ENCODE measurements at regions not wholly inside any gene's neighbourhood (a gene's known extent, or its start where the extent isn't known, plus 50 kb on each side); places are given as distances from the start of the nearest gene placed in this dataset.

DNA sequence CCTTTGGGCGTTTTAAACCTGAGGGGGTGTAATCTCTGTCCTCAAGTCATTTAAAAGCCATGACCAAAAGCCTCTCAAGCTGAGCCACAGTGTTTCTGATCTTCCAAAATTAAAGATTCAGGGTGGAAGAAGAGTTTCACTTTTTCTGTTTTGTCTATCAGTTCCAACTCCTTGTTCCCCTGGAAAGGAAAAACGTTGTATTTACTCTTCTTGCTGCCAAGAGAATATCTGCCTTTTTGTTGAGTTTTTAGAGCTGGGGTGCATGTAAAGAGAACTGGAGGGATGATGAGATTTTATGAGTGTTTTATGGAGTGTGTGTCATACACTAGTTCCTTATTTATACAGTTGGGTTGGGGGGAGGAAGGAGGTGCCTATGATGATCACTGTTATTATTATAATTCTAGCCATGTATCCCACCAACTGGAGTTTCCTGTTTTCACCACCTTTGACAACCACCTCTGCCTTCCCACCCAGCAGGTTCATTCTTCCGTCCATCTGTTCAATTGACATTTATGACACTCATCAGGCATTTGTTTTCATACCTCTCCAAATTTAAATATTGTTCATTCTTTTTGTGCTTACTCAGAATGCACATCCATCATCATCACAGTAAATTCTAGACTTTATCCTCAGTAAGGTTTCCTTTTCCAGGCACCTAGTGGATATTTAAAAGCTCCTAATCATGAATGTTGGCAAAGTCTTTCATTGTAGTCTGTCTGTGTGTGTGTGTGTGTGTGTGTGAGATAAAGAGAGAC, 97.9 kb upstream of the MPDZ start:
- H3K27ac ChIP-seq (ENCODE audit: low read depth, low read length): no peak overlapping the region
- H3K4me1 ChIP-seq (ENCODE audit: insufficient read depth, low read length): no peaks in the 10 kb centered on the region
- ChIA-PET POLR2A (no interaction called here), CTCF (no interaction called here)
- Mint-ChIP-seq H3K36me3 (no peaks in the 10 kb centered on the region), H3K9me3 (peaks cover 0 to 29% (median 11%) of the 10 kb centered on the region in 5 donors), H3K4me1 (no peaks in the 10 kb centered on the region), H3K27me3 (peaks cover 0 to 2% of the 10 kb centered on the region in 2 donors), H3K27ac (no peak overlapping the region), H3K4me3 (no peak overlapping the region)
- H3K36me3 ChIP-seq (ENCODE audit: insufficient read depth, low read length): no peaks in the 10 kb centered on the region
- H3K4me3 ChIP-seq (ENCODE audit: low read length): no peak overlapping the region
- no peak for DNase-seq
- no peaks in the 10 kb centered on the region for H3K9me3 ChIP-seq (ENCODE audit: low read length)
- H3K27me3 ChIP-seq (ENCODE audit: insufficient read depth, low read length, poor library complexity, severe bottlenecking): no peaks in the 10 kb centered on the region

- Histone ChIP-seq H3K4me1 (ENCODE audit: insufficient read depth, low read length) (no peaks in the 10 kb centered on the region), H3K27ac (ENCODE audit: low read depth, low read length) (no peak overlapping the region), H3K4me3 (ENCODE audit: low read length) (no peak overlapping the region), H3K36me3 (ENCODE audit: insufficient read depth, low read length) (no peaks in the 10 kb centered on the region), H3K27me3 (ENCODE audit: insufficient read depth, low read length, poor library complexity, severe bottlenecking) (no peaks in the 10 kb centered on the region), H3K9me3 (ENCODE audit: low read length) (no peaks in the 10 kb centered on the region)
- Mint-ChIP-seq H3K27ac (no peak overlapping the region), H3K9me3 (peaks cover 0 to 36% (median 8%) of the 10 kb centered on the region in 5 donors), H3K4me3 (no peak overlapping the region), H3K27me3 (no peaks in the 10 kb centered on the region), H3K4me1 (no peaks in the 10 kb centered on the region), H3K36me3 (no peaks in the 10 kb centered on the region)
- DNase-seq: no peak
- POLR2A ChIA-PET: no interaction called here
- CTCF ChIA-PET: no interaction called here
Observed at GRCh38 chr9:13372510-13372909, 93.0 kb upstream of the MPDZ start.

- POLR2A ChIA-PET: no interaction called here
- no peak overlapping the region for H3K4me3 ChIP-seq (ENCODE audit: low read length)
- CTCF ChIA-PET: no interaction called here
- H3K9me3 ChIP-seq (ENCODE audit: low read length): no peaks in the 10 kb centered on the region
- DNase-seq: no peak
- H3K4me1 Mint-ChIP-seq: no peaks in the 10 kb centered on the region
- no peaks in the 10 kb centered on the region for H3K4me1 ChIP-seq (ENCODE audit: insufficient read depth, low read length)
- H3K9me3 Mint-ChIP-seq: peaks cover 0 to 32% (median 0%) of the 10 kb centered on the region in 5 donors
- H3K36me3 Mint-ChIP-seq: no peaks in the 10 kb centered on the region
- no peaks in the 10 kb centered on the region for H3K27me3 ChIP-seq (ENCODE audit: insufficient read depth, low read length, poor library complexity, severe bottlenecking)
- H3K27ac Mint-ChIP-seq: no peak overlapping the region
- no peak overlapping the region for H3K4me3 Mint-ChIP-seq
- H3K27me3 Mint-ChIP-seq: no peaks in the 10 kb centered on the region
- no peak overlapping the region for H3K27ac ChIP-seq (ENCODE audit: low read depth, low read length)
- no peaks in the 10 kb centered on the region for H3K36me3 ChIP-seq (ENCODE audit: insufficient read depth, low read length)
Observed at GRCh38 chr9:13369431-13369830, 89.9 kb upstream of the MPDZ start.

DNA sequence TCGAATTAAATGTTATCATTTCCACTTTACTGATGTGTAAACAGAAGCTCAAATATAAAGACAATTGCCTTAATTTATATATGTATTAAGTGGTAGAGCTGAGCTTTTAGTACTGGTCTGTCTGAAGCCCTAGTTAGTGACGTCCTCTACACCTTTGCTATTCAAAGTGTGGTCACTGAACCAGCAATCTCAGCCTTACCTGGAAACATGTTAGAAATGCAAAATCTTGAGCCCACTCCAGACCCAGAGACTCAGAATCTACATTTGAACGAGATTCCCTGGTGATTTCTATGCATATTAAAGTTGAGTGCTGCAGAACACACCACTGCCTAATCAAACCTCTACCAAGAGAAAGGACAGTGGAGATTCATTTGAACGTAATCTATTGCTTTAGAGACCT, 88.3 kb upstream of the MPDZ start:
- CTCF ChIA-PET: no interaction called here
- H3K4me1 Mint-ChIP-seq: no peaks in the 10 kb centered on the region
- H3K36me3 Mint-ChIP-seq: no peaks in the 10 kb centered on the region
- Histone ChIP-seq H3K4me1 (ENCODE audit: insufficient read depth, low read length) (no peaks in the 10 kb centered on the region), H3K9me3 (ENCODE audit: low read length) (no peaks in the 10 kb centered on the region), H3K27ac (ENCODE audit: low read depth, low read length) (no peak overlapping the region), H3K36me3 (ENCODE audit: insufficient read depth, low read length) (no peaks in the 10 kb centered on the region), H3K27me3 (ENCODE audit: insufficient read depth, low read length, poor library complexity, severe bottlenecking) (no peaks in the 10 kb centered on the region), H3K4me3 (ENCODE audit: low read length) (no peak overlapping the region)
- peaks cover 0 to 27% (median 3%) of the 10 kb centered on the region in 5 donors for H3K9me3 Mint-ChIP-seq
- no peak overlapping the region for H3K27ac Mint-ChIP-seq
- no peaks in the 10 kb centered on the region for H3K27me3 Mint-ChIP-seq
- H3K4me3 Mint-ChIP-seq: no peak overlapping the region
- POLR2A ChIA-PET: no interaction called here
- DNase-seq: no peak

DNA sequence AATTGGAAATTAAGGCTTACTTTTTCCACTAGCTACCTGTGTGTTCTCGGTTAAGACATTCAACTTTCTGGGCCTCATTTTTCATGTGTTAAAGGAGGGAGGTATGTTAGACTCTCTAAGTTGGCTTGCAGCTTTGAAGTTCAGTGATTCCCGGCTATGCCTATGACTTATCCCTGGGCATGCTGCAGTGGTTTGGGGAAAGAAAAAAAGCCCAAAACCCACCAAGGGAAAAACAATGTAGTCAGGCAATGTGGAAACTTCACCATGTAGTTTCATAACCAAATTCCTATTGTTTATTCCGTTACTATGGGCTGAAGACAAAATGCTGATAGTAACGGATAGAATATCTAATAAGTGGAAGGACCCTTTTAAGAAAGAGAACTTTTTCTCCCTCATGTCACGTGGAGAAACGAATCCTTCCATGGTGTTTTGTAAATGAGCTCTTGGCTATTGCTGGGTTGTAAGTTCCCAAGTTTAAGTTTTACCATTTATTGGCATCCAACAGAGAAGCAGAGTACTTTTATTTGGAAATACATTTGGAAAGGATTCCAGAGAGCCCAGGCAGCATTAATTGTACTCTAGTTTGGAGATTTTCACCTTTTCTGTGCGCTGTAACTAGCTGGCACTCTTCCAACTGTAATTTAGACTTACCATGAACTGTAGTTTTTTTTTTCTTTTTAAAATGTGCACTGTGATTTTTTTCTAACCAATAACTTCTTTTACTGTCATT, 84.9 kb upstream of the MPDZ start:
- no peak overlapping the region for H3K4me3 Mint-ChIP-seq
- no peak overlapping the region for H3K27ac Mint-ChIP-seq
- H3K36me3 ChIP-seq (ENCODE audit: insufficient read depth, low read length): no peaks in the 10 kb centered on the region
- H3K9me3 ChIP-seq (ENCODE audit: low read length): no peaks in the 10 kb centered on the region
- H3K27me3 Mint-ChIP-seq: no peaks in the 10 kb centered on the region
- peaks cover 0 to 20% (median 6%) of the 10 kb centered on the region in 5 donors for H3K9me3 Mint-ChIP-seq
- POLR2A ChIA-PET: no interaction called here
- no peak for DNase-seq
- H3K4me1 Mint-ChIP-seq: no peaks in the 10 kb centered on the region
- no peaks in the 10 kb centered on the region for H3K4me1 ChIP-seq (ENCODE audit: insufficient read depth, low read length)
- no peaks in the 10 kb centered on the region for H3K36me3 Mint-ChIP-seq
- CTCF ChIA-PET: no interaction called here
- H3K27me3 ChIP-seq (ENCODE audit: insufficient read depth, low read length, poor library complexity, severe bottlenecking): no peaks in the 10 kb centered on the region
- H3K4me3 ChIP-seq (ENCODE audit: low read length): no peak overlapping the region
- H3K27ac ChIP-seq (ENCODE audit: low read depth, low read length): no peak overlapping the region

- H3K27ac ChIP-seq (ENCODE audit: low read depth, low read length): no peak overlapping the region
- ChIA-PET POLR2A (no interaction called here), CTCF (no interaction called here)
- Mint-ChIP-seq H3K4me1 (no peaks in the 10 kb centered on the region), H3K4me3 (no peak overlapping the region), H3K36me3 (no peaks in the 10 kb centered on the region), H3K27ac (no peak overlapping the region), H3K9me3 (peaks cover 2 to 28% (median 6%) of the 10 kb centered on the region in 5 donors), H3K27me3 (no peaks in the 10 kb centered on the region)
- no peak for DNase-seq
- H3K36me3 ChIP-seq (ENCODE audit: insufficient read depth, low read length): no peaks in the 10 kb centered on the region
- H3K4me1 ChIP-seq (ENCODE audit: insufficient read depth, low read length): no peaks in the 10 kb centered on the region
- no peaks in the 10 kb centered on the region for H3K9me3 ChIP-seq (ENCODE audit: low read length)
- H3K27me3 ChIP-seq (ENCODE audit: insufficient read depth, low read length, poor library complexity, severe bottlenecking): no peaks in the 10 kb centered on the region
- no peak overlapping the region for H3K4me3 ChIP-seq (ENCODE audit: low read length)
Observed at GRCh38 chr9:13361076-13361475, 81.6 kb upstream of the MPDZ start.

GRCh38 chr9:13360188-13360587, 80.7 kb upstream of the MPDZ start:
- no peaks in the 10 kb centered on the region for H3K36me3 ChIP-seq (ENCODE audit: insufficient read depth, low read length)
- Mint-ChIP-seq H3K27me3 (no peaks in the 10 kb centered on the region), H3K4me1 (no peaks in the 10 kb centered on the region), H3K36me3 (no peaks in the 10 kb centered on the region), H3K4me3 (no peak overlapping the region), H3K27ac (no peak overlapping the region), H3K9me3 (peaks cover 2 to 28% (median 3%) of the 10 kb centered on the region in 5 donors)
- DNase-seq: no peak
- H3K4me1 ChIP-seq (ENCODE audit: insufficient read depth, low read length): no peaks in the 10 kb centered on the region
- H3K27me3 ChIP-seq (ENCODE audit: insufficient read depth, low read length, poor library complexity, severe bottlenecking): no peaks in the 10 kb centered on the region
- no peaks in the 10 kb centered on the region for H3K9me3 ChIP-seq (ENCODE audit: low read length)
- POLR2A ChIA-PET: no interaction called here
- CTCF ChIA-PET: no interaction called here
- no peak overlapping the region for H3K27ac ChIP-seq (ENCODE audit: low read depth, low read length)
- H3K4me3 ChIP-seq (ENCODE audit: low read length): no peak overlapping the region

- no peak overlapping the region for H3K4me3 ChIP-seq (ENCODE audit: low read length)
- no peaks in the 10 kb centered on the region for H3K27me3 Mint-ChIP-seq
- no peaks in the 10 kb centered on the region for H3K4me1 Mint-ChIP-seq
- H3K4me3 Mint-ChIP-seq: no peak overlapping the region
- H3K36me3 Mint-ChIP-seq: no peaks in the 10 kb centered on the region
- no peaks in the 10 kb centered on the region for H3K4me1 ChIP-seq (ENCODE audit: insufficient read depth, low read length)
- no peaks in the 10 kb centered on the region for H3K9me3 ChIP-seq (ENCODE audit: low read length)
- ChIA-PET POLR2A (no interaction called here), CTCF (no interaction called here)
- DNase-seq: no peak
- no peak overlapping the region for H3K27ac ChIP-seq (ENCODE audit: low read depth, low read length)
- no peaks in the 10 kb centered on the region for H3K27me3 ChIP-seq (ENCODE audit: insufficient read depth, low read length, poor library complexity, severe bottlenecking)
- no peaks in the 10 kb centered on the region for H3K36me3 ChIP-seq (ENCODE audit: insufficient read depth, low read length)
- peaks cover 2 to 24% (median 2%) of the 10 kb centered on the region in 5 donors for H3K9me3 Mint-ChIP-seq
- H3K27ac Mint-ChIP-seq: no peak overlapping the region
Observed at GRCh38 chr9:13358128-13358527, 78.6 kb upstream of the MPDZ start.

Data from CD8-positive, alpha-beta memory T cell (primary cell).